ENCODE measurements at regions not wholly inside any gene's neighbourhood (a gene's known extent, or its start where the extent isn't known, plus 50 kb on each side); places are given as distances from the start of the nearest gene placed in this dataset.

DNA sequence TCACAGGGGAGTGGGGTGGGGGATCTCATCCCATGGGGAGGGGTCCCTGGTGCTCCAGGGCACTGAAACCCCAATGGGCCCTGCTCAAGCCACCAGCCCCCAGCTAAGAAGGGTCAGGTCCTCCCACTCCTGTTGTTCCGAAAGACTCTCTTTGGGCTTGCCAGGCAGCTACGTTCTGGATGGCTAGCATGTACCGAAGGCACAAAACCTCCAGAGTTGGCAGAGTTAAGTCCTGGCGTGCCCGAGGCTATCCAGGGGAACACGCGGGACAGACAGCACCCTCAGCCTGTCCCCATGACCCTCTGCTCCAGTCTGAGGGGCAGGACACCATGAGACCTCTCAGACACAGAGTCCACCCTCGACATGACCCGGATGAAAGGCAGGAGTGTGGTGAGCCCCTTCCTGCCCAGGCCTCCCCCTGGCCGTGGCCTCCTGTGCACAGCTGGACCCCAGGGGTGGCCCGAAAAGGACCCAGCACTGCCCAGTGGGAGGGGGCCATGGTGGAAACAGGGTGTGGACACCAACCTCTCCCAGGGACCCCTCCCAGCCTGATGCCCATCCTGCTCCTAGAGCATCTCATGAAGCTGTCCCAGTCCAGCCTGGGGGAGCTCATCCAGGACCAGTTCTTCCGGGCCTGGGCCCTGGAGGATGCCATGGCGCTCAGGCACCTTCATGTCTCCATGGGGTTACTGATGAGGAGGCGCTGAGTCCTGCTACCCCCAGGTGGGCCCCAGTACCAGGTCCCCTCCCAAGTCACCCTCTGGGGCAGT is 53.0 kb upstream of the TPM4 start:
- no peak for DNase-seq

- DNase-seq: no peak
Observed at GRCh38 chr19:16024266-16025107, 51.8 kb upstream of the TPM4 start.

DNA sequence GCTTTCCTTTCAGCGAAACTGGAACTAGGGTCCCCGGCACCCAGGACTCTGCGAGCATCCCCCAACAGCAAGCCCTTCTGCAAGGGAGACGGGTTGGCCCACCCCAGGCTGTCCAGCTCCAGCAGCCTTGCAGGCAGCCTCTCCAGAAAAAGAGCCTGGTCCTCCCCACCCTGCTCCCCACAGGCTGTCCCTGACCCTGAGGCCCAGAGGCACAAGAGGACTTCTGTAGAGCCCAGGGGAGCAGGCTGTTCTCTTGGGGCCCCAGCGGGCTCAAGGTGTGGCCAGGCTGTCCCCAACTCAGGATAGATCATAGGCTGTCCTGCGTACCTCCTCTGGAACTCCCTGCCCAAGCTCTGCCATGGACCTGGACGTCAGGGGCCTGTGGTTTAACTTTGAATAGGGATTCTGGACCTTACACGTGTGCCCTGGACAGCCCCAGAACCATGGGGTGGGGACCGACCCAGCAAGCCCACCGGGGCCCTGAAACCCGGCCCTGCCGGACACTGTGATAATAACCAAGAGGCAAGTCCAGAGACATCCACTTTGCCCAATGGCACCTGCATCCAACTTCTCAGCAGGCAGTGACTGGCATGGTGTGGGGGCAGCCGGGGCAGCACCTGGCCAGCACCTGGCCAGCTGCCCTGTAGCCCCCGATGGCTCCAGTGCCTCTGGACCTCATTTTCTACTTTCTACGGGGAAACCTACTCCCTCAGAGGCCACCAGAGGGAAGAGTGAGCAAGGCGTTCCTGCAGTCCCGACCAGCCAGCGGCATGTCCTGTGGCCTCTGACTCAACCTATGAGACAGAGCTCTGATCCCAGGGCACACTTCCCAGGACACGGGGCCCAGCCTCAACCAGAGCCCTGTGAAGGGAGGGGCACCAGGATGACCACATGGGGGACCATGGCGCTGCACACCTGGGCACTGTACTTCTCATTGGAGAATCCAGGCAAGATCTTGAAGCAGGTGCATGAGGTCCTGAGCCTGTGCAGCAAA is 50.9 kb upstream of the TPM4 start:
- peak; percentile 24 for DNase-seq

DNA sequence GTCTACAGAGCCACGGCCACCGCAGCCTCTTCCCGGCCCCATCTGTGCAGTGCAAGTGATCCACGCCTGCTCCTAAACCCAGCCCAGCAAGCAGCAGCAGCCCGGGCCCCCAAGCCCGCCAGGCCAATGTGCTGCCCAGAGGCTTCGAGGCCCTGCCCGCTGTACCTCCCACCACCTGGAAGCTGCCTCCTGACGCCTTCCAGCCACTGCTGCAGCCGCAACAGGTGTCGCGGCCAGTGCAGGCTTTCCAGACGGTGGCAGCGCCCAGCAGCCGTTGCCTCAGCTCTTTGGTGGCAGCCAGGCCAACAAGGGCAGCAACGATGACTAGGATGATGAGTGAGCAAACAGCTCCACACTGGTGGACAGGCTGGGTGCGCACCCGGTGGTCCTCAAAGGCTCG is 50.2 kb upstream of the TPM4 start:
- no peak for DNase-seq
